GM21576 (cell line): ENCODE measurements at regions not wholly inside any gene's neighbourhood (a gene's known extent, or its start where the extent isn't known, plus 50 kb on each side); places are given as distances from the start of the nearest gene placed in this dataset.
"Not testable (repeated sequence)": the region's sequence is repeated elsewhere in the genome, so short reads cannot be mapped to it uniquely, and the experiment has no call there.

Experiments used
- ATAC-seq: cut with Tn5 transposase; IDR thresholded peaks from one replicate; pipeline ENCODE4 v1.9.1; 2021; ENCODE audit warnings: mild to moderate bottlenecking, moderate library complexity; ENCODE audit not compliant: unreplicated experiment

- not testable (repeated sequence) for ATAC-seq
Observed at GRCh38 chr21:6482616-6483015, 4038.8 kb upstream of the TPTE start.

GRCh38 chr21:6483645-6484044 lies 4037.7 kb upstream of the TPTE start:
- not testable (repeated sequence) for ATAC-seq

- ATAC-seq = not testable (repeated sequence)
Observed at GRCh38 chr21:6486821-6487220, 4034.6 kb upstream of the TPTE start.

- ATAC-seq = not testable (repeated sequence)
Observed at GRCh38 chr21:6492691-6493090, 4028.7 kb upstream of the TPTE start.

- ATAC-seq = not testable (repeated sequence)
Observed at GRCh38 chr21:6493957-6494356, 4027.4 kb upstream of the TPTE start.

- ATAC-seq = not testable (repeated sequence)
Observed at GRCh38 chr21:6496356-6496755, 4025.0 kb upstream of the TPTE start.

GRCh38 chr21:6498716-6499115 lies 4022.7 kb upstream of the TPTE start:
- peak; percentile 23 for ATAC-seq

GRCh38 chr21:6499128-6499826 lies 4022.1 kb upstream of the TPTE start:
- peak; percentile 56 for ATAC-seq

GRCh38 chr21:6499866-6500265 lies 4021.5 kb upstream of the TPTE start:
- ATAC-seq = not testable (repeated sequence)

- ATAC-seq = not testable (repeated sequence)
Observed at GRCh38 chr21:6500681-6501080, 4020.7 kb upstream of the TPTE start.

- ATAC-seq = not testable (repeated sequence)
Observed at GRCh38 chr21:6506167-6506894, 4015.1 kb upstream of the TPTE start.

- ATAC-seq = not testable (repeated sequence)
Observed at GRCh38 chr21:6507632-6508031, 4013.8 kb upstream of the TPTE start.

GRCh38 chr21:6521777-6522176 lies 3999.6 kb upstream of the TPTE start:
- ATAC-seq = not testable (repeated sequence)

- not testable (repeated sequence) for ATAC-seq
Observed at GRCh38 chr21:6526213-6526612, 3995.2 kb upstream of the TPTE start.

GRCh38 chr21:6530655-6531054 lies 3990.7 kb upstream of the TPTE start:
- not testable (repeated sequence) for ATAC-seq

GRCh38 chr21:6533261-6533660 lies 3988.1 kb upstream of the TPTE start:
- ATAC-seq = not testable (repeated sequence)

- ATAC-seq = not testable (repeated sequence)
Observed at GRCh38 chr21:6538320-6538719, 3983.1 kb upstream of the TPTE start.

- ATAC-seq = not testable (repeated sequence)
Observed at GRCh38 chr21:6539688-6540087, 3981.7 kb upstream of the TPTE start.

GRCh38 chr21:6541036-6541435 lies 3980.3 kb upstream of the TPTE start:
- not testable (repeated sequence) for ATAC-seq

- ATAC-seq = not testable (repeated sequence)
Observed at GRCh38 chr21:6545288-6545687, 3976.1 kb upstream of the TPTE start.

GRCh38 chr21:6551045-6551444 lies 3970.3 kb upstream of the TPTE start:
- not testable (repeated sequence) for ATAC-seq
